HAP-1 (cell line): ENCODE measurements at regions not wholly inside any gene's neighbourhood (a gene's known extent, or its start where the extent isn't known, plus 50 kb on each side); places are given as distances from the start of the nearest gene placed in this dataset.
A peak's percentile ranks its signal among the peaks of the same experiment; 100 is the strongest.
"Not testable (repeated sequence)": the region's sequence is repeated elsewhere in the genome, so short reads cannot be mapped to it uniquely, and the experiment has no call there.

Experiments
- DNase-seq, 2 experiments: peaks; one replicate each; pipeline ENCODE4 v3.0.0-alpha.2; 2016 to 2020; ENCODE audit warnings: low spot score in 2 of 2
- H3K27me3 ChIP-seq: fragments of 250-450 bp; sonication (Bioruptor Pico); 2 replicates; pipeline ENCODE4 v1.5.1; 2020; ENCODE audit warnings: low read depth, mild to moderate bottlenecking, moderate library complexity
- H3K36me3 ChIP-seq: fragments of 250-450 bp; sonication (Bioruptor Pico); replicated peaks from 2 replicates; pipeline ENCODE4 v1.5.1; 2020; ENCODE audit warnings: mild to moderate bottlenecking
- H3K4me1 ChIP-seq: fragments of 250-450 bp; sonication (Bioruptor Pico); 2 replicates; pipeline ENCODE4 v1.5.1; 2020; ENCODE audit warnings: mild to moderate bottlenecking
- H3K4me3 ChIP-seq: fragments of 250-450 bp; sonication (Bioruptor Pico); 2 replicates; pipeline ENCODE4 v1.5.1; 2020; ENCODE audit warnings: mild to moderate bottlenecking, moderate library complexity
- H3K9me3 ChIP-seq: fragments of 250-450 bp; sonication (Bioruptor Pico); 2 replicates; pipeline ENCODE4 v1.5.1; 2020; ENCODE audit warnings: mild to moderate bottlenecking, moderate library complexity
- in situ Hi-C: fragments of 300-500 bp; cut with MboI; formaldehyde crosslinking; loops from 3 replicates; pipeline ENCODE4 v1.14.3; 2020; ENCODE audit warnings: low sequenced_read_pairs, inconsistent platforms, mixed read lengths

- H3K4me1 ChIP-seq, in situ Hi-C loops, H3K4me3 ChIP-seq, H3K9me3 ChIP-seq, H3K27me3 ChIP-seq, H3K36me3 ChIP-seq, DNase-seq: not testable (repeated sequence)
Observed at GRCh38 chr22:16090991-16091390, 401.2 kb downstream of the POTEH start.

GRCh38 chr22:16105121-16105520, 415.3 kb downstream of the POTEH start:
- not testable (repeated sequence) for H3K9me3 ChIP-seq

DNA sequence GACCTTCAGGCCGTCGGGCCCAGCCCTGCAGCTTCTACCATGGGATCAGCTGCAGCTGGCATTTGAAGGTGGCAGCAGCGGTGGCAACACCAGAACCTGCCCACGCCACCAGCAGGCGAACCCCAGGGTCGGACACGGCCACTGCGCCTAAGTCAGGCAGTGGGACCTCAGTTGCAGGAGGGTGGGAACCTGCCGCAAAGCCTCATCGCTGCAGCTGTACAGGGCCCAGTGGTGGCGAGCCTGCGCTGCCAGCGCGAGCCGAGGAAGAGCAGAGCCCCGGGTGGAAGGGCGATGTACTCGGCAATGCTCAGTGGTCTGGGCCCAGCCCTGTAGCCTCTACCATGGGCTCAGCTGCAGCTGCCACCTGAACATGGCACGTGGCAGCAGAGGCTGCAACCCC, 441.6 kb downstream of the POTEH start:
- in situ Hi-C loops, H3K36me3 ChIP-seq, H3K4me3 ChIP-seq, DNase-seq, H3K27me3 ChIP-seq, H3K4me1 ChIP-seq, H3K9me3 ChIP-seq: not testable (repeated sequence)

More at GRCh38 chr22:16105121-16105520, 415.3 kb downstream of the POTEH start:
- H3K4me1 ChIP-seq, H3K36me3 ChIP-seq, in situ Hi-C loops, DNase-seq, H3K4me3 ChIP-seq, H3K27me3 ChIP-seq: not testable (repeated sequence)

DNA sequence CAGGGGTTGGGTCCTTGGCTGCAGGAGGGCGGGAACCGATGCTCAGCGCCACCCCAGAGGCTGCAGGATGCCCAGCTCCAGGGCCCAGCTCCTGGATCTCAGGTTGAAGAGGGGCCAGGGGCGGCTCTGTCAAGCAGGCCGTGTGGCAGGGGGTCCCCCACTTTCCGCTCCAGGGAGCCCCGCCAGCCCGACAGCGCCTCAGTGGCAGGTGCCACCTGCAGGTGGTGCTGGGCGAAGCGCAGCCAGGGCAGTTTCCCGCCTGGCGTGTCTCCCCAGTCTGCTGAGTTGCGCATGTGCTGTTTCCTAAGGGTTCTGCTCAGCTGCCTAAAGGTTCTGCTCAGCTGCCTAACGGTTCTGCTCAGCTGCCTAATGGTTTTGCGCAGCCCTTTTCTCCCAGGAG, 442.1 kb downstream of the POTEH start:
- Histone ChIP-seq H3K4me1 (no peaks in the 10 kb centered on the region), H3K9me3 (no peaks in the 10 kb centered on the region), H3K4me3 (no peak overlapping the region), H3K27me3 (no peaks in the 10 kb centered on the region), H3K36me3 (no peaks in the 10 kb centered on the region)
- in situ Hi-C loops: no loop called here
- no peak for DNase-seq

- not testable (repeated sequence) for H3K4me1 ChIP-seq
Observed at GRCh38 chr22:16132598-16132997, 442.8 kb downstream of the POTEH start.

DNA sequence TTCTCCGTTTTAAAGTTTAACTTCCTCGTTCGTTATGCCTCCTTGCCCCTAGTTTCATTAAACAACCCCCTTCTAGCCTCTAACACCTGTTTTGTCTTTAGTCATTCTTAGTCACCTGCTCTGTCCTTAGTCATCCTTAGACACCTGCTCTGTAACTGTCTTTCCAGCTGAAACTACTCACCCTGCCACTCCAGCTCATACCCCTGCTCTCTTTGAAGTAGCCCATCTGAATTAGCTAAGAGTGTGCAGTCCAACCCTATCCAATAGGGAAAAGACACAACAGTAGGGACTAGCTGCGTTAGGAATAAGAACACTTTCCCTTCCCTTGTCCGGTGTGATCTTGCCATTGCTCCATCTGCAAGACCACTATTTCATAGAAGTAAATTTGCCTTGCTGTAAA, 446.5 kb downstream of the CCT8L2 start:
- DNase-seq, in situ Hi-C loops: not testable (repeated sequence)

More at GRCh38 chr22:16132598-16132997, 442.8 kb downstream of the POTEH start:
- H3K9me3 ChIP-seq, DNase-seq, in situ Hi-C loops, H3K36me3 ChIP-seq, H3K27me3 ChIP-seq, H3K4me3 ChIP-seq: not testable (repeated sequence)

GRCh38 chr22:16146916-16147315, 445.7 kb downstream of the CCT8L2 start:
- H3K9me3 ChIP-seq, H3K4me3 ChIP-seq, H3K36me3 ChIP-seq, H3K27me3 ChIP-seq, in situ Hi-C loops, H3K4me1 ChIP-seq: not testable (repeated sequence)
- DNase-seq: peak in 1 of 2 experiments; percentile 14

More for the DNA sequence above, 446.5 kb downstream of the CCT8L2 start:
- not testable (repeated sequence) for H3K36me3 ChIP-seq, H3K4me3 ChIP-seq, H3K9me3 ChIP-seq, H3K4me1 ChIP-seq, H3K27me3 ChIP-seq

- H3K9me3 ChIP-seq, H3K36me3 ChIP-seq, H3K27me3 ChIP-seq, DNase-seq, H3K4me3 ChIP-seq, in situ Hi-C loops, H3K4me1 ChIP-seq: not testable (repeated sequence)
Observed at GRCh38 chr22:16177287-16177686, 415.3 kb downstream of the CCT8L2 start.

- in situ Hi-C loops, H3K9me3 ChIP-seq, H3K4me1 ChIP-seq, DNase-seq, H3K4me3 ChIP-seq, H3K27me3 ChIP-seq, H3K36me3 ChIP-seq: not testable (repeated sequence)
Observed at GRCh38 chr22:16183864-16184263, 408.7 kb downstream of the CCT8L2 start.
